H1 (cell line): ENCODE measurements at regions not wholly inside any gene's neighbourhood (a gene's known extent, or its start where the extent isn't known, plus 50 kb on each side); places are given as distances from the start of the nearest gene placed in this dataset.

Experiments used
- ATF3 ChIP-seq: IDR thresholded peaks from 2 replicates; pipeline ENCODE4 v1.6.1; 2011; ENCODE audit warnings: low read depth, mild to moderate bottlenecking, low read length; ENCODE audit not compliant: insufficient read depth
- CBX5 ChIP-seq: fragments of 300-800, 300-1000 bp; sonication (generic); IDR thresholded peaks from 2 replicates; pipeline ENCODE4 v1.7.1; 2016; ENCODE audit warnings: antibody characterized with exemption, low read length, low read depth
- CTBP2 ChIP-seq: IDR thresholded peaks from 2 replicates; pipeline ENCODE4 v1.7.0; 2011; ENCODE audit warnings: borderline replicate concordance, mild to moderate bottlenecking, moderate library complexity, mixed read lengths, low read length; ENCODE audit not compliant: insufficient read depth, insufficient read length
- GTF2F1 ChIP-seq: IDR thresholded peaks from 2 replicates; pipeline ENCODE4 v1.6.1; 2012; ENCODE audit warnings: low read depth, low read length, improper control_type of control experiment, borderline replicate concordance
- HDAC6 ChIP-seq: IDR thresholded peaks from one replicate; pipeline ENCODE4 v1.7.1; 2012; ENCODE audit warnings: low read depth, mild to moderate bottlenecking, inconsistent platforms, low read length, moderate library complexity
- POU5F1 ChIP-seq: IDR thresholded peaks from 2 replicates; pipeline ENCODE4 v1.6.1; 2011; ENCODE audit warnings: low read depth, mild to moderate bottlenecking, low read length, moderate library complexity
- SP1 ChIP-seq: IDR thresholded peaks from 2 replicates; pipeline ENCODE4 v1.6.1; 2011; ENCODE audit warnings: low read depth, low read length

- TF ChIP-seq CBX5 = no peak
- TF ChIP-seq GTF2F1 = no peak
- TF ChIP-seq SP1 = no peak; the same call in 1 of the 2 replicates
- TF ChIP-seq POU5F1 = no peak
- no peak for TF ChIP-seq HDAC6
- no peak for TF ChIP-seq CTBP2
- TF ChIP-seq ATF3 = no peak
Observed at GRCh38 chr17:62860962-62861873, 53.1 kb upstream of the MARCHF10 start (continued).
